Small intestine (tissue), 7 donors: ENCODE measurements at regions not wholly inside any gene's neighbourhood (a gene's known extent, or its start where the extent isn't known, plus 50 kb on each side); places are given as distances from the start of the nearest gene placed in this dataset.

Experiments
- DNase-seq, 2 donors: peaks; one replicate each; pipeline versions ENCODE4 v3.0.0 to v3.0.0-alpha.2; 2013
- FAIRE-seq: peaks from 2 replicates; lab custom pipeline; 2012; peaks lifted over from hg19 to GRCh38; lab: Jason Lieb, UNC
- H3K27ac ChIP-seq, 3 donors: one replicate each; pipeline ENCODE4 v1.5.1; 2013; ENCODE audit warnings: low read length in 2 of 3, mild to moderate bottlenecking in 2 of 3, control low read depth in 1 of 3, inconsistent platforms in 1 of 3, low read depth in 1 of 3, moderate library complexity in 1 of 3
- H3K27me3 ChIP-seq, 3 donors: one replicate each; pipeline ENCODE4 v1.6.1; 2013; ENCODE audit warnings: low read length in 3 of 3, inconsistent platforms in 1 of 3; ENCODE audit not compliant: control insufficient read depth in 3 of 3, insufficient read depth in 3 of 3
- H3K36me3 ChIP-seq, 3 donors: one replicate each; pipeline ENCODE4 v1.6.1; 2013; ENCODE audit warnings: low read length in 3 of 3, inconsistent platforms in 1 of 3, low read depth in 1 of 3, mild to moderate bottlenecking in 1 of 3, moderate library complexity in 1 of 3; ENCODE audit not compliant: control insufficient read depth in 3 of 3, insufficient read depth in 2 of 3
- H3K4me1 ChIP-seq, 3 donors: one replicate each; pipeline ENCODE4 v1.6.1; 2013; ENCODE audit warnings: low read length in 2 of 3, inconsistent platforms in 1 of 3, low read depth in 1 of 3, mild to moderate bottlenecking in 1 of 3, moderate library complexity in 1 of 3; ENCODE audit not compliant: control insufficient read depth in 3 of 3, insufficient read depth in 2 of 3
- H3K4me3 ChIP-seq, 3 donors: one replicate each; pipeline ENCODE4 v1.5.1; 2013; ENCODE audit warnings: low read length in 3 of 3, control low read depth in 1 of 3, inconsistent platforms in 1 of 3, low read depth in 1 of 3, mild to moderate bottlenecking in 1 of 3, moderate library complexity in 1 of 3
- H3K9me3 ChIP-seq, 2 donors: one replicate each; pipeline ENCODE4 v1.6.1; 2013; ENCODE audit warnings: low read depth in 1 of 2, low read length in 1 of 2; ENCODE audit not compliant: control insufficient read depth in 2 of 2, insufficient read depth in 1 of 2
- WGBS, 3 donors: extraction: QIAGEN DNeasy Blood & Tissue Kit; methylation state at CpG; one replicate each; pipeline ENCODE4 v1.1.7; 2013; 5-methylcytosine and 5-hydroxymethylcytosine counted together
- donor health status: healthy with polysubstance abuse.
- donor health status: control.
- donor health status: control.
- donor health status: Bipolar disorder and iron deficiency.
- donor health status: healthy.

DNA sequence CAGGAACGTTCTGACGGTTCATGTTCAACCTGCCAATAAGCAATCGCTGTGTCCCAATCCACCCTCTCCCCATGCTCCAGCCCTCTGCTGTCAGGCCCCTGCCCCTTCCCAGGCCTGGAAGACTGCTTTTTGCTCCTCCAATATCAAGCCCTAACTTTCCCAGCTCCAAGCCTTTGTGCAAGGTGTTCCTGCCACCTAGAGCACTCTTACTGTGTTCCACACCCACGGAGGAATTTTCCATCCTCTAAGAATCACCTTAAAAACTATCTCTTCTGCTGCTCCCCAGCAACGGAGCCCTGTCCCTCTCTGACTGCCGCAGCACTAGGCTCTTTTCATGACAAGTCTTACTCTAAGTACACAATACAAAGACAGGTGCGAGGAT lies 657.9 kb downstream of the AJAP1 start:
- H3K27ac ChIP-seq: no peak overlapping the region
- H3K4me1 ChIP-seq: no peaks in the 10 kb centered on the region
- no peaks in the 10 kb centered on the region for H3K27me3 ChIP-seq
- no peaks in the 10 kb centered on the region for H3K36me3 ChIP-seq
- 75 to 81% (median 79%) methylated on average over 7 of the region's 7 CpGs for WGBS, 3 donors
- H3K4me3 ChIP-seq: no peak overlapping the region
- no peaks in the 10 kb centered on the region for H3K9me3 ChIP-seq
- no peak for FAIRE-seq
- no peak for DNase-seq

DNA sequence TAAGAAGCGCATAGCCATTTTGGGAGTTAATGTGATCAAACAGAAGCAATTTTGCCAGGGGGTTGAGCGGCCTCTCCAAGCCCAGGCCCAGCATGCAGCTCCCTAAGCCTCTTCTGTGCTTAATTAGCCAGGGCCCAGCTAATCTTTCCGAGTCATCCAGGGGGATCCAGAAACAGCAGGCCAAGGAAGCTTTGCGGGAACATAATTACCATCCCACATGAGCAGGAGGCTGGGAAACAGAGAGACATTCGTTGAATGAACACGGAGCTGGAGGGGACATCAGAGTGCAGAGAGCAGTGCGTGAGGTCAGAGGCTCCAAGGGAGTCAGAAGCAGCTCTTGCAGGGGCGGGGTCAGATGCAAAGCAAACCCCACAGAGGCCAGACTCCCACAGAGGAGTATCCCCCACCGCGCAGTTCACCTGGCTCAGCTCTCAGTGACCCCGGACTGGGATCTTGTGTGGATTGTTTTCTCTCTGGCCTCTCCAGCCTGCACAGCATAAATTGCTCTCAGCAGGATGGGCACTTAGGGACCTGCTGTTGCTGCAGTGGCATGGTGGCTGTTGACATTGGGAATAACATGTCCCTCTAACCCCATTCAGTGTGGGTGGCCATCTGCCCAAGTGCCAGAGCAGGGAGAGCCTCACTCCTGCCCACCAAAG lies 657.4 kb downstream of the AJAP1 start:
- WGBS, 3 donors: 50 to 63% (median 57%) methylated on average over 11 of the region's 11 CpGs

DNA sequence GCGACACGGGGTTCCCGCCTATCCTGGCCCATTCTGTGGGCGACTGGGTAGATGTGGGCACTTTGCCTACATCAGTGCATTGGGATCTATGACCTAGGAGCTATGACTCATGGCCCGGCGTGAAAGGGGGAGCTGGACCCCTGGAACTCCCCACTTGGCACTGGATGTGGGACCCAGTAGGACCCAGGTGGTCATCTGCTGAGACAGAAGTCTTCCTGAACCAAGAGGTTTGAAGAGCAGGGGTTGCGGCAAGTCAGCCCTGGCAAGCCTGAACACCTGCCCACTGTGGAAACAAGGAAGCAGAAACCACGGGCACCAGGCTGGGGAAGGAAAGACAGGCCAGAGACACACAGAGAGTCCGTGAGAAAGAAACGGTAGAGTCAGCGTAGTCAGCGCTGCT lies 656.7 kb downstream of the AJAP1 start:
- H3K9me3 ChIP-seq: no peaks in the 10 kb centered on the region
- no peak overlapping the region for H3K4me3 ChIP-seq
- H3K27ac ChIP-seq: no peak overlapping the region
- no peak for FAIRE-seq
- H3K27me3 ChIP-seq: no peaks in the 10 kb centered on the region
- 60 to 87% (median 65%) methylated on average over 12 of the region's 12 CpGs for whole genome bisulfite sequencing, 3 donors
- DNase-seq: no peak
- H3K36me3 ChIP-seq: no peaks in the 10 kb centered on the region
- H3K4me1 ChIP-seq: no peaks in the 10 kb centered on the region

More for the DNA sequence above, 657.4 kb downstream of the AJAP1 start:
- FAIRE-seq: no peak
- Histone ChIP-seq H3K27ac (no peak overlapping the region), H3K9me3 (no peaks in the 10 kb centered on the region), H3K36me3 (no peaks in the 10 kb centered on the region), H3K4me1 (no peaks in the 10 kb centered on the region), H3K4me3 (no peak overlapping the region), H3K27me3 (no peaks in the 10 kb centered on the region)
- no peak for DNase-seq

DNA sequence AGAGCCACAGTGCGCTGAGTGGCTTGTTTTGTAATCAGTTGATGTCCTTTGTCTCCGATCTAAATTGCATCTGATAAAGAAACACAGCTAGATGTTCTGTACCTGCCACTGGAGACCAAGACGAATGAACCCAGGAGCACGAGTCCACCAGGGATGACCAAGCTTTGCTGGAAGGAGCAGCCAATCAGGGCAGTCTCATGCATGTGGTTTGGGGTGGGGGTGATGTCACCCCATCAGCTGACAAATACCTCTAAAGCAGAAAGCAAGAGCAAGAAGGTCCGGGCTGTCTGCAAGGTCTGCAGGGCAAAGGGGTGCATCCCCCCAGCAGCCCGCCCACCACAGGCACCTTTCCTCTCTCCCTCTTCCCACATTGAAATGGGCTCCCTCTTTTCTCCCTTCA lies 653.8 kb downstream of the AJAP1 start:
- Histone ChIP-seq H3K4me1 (no peaks in the 10 kb centered on the region), H3K36me3 (no peaks in the 10 kb centered on the region), H3K4me3 (no peak overlapping the region), H3K9me3 (no peaks in the 10 kb centered on the region), H3K27ac (no peak overlapping the region), H3K27me3 (no peaks in the 10 kb centered on the region)
- DNase-seq (no peak), FAIRE-seq (no peak)
- WGBS, 3 donors: 52 to 78% (median 61%) methylated on average over 6 of the region's 6 CpGs

DNA sequence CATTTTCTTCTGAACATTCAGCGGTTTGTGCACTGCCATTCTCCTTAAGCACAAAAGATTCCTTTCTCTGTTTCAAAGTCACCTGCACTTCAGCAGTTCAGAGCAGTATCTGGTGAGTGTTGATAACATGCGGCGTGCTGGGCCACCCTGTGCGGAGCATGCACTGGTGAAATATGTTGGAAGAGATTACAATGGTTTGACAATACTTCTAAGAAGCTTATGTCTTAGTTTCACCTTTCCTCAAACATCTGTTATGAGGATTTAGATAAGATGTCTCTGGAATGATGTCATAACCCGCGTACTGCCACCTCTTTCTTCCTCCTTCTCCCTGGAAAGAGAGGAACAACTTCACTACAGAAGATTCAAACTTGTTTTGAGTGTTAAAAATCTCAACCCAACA lies 650.3 kb downstream of the AJAP1 start:
- Histone ChIP-seq H3K9me3 (no peaks in the 10 kb centered on the region), H3K27me3 (no peaks in the 10 kb centered on the region), H3K27ac (no peak overlapping the region), H3K4me3 (no peak overlapping the region), H3K36me3 (no peaks in the 10 kb centered on the region), H3K4me1 (no peaks in the 10 kb centered on the region)
- WGBS, 3 donors: 49 to 69% (median 60%) methylated on average over 6 of the region's 6 CpGs
- DNase-seq (no peak), FAIRE-seq (no peak)

DNA sequence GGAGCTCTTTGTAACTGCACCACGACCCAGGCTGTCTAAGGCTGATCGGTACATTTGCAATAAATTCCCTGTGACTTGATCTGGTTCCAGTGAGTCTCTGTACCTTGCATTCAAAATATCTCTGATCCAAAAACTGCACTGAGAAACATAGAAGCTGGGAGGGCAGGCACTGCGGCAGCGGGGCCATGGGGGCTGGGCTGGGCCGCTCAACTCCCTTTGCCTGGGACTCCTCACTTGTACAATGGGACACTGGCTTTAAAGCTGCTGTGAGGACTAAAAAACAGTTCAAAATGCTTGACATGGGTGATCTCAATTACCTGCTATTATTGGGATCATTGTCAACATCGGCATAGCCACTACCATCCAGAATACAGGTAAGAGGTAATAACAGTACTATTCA lies 644.0 kb downstream of the AJAP1 start:
- no peaks in the 10 kb centered on the region for H3K4me1 ChIP-seq
- FAIRE-seq: no peak
- H3K36me3 ChIP-seq: no peaks in the 10 kb centered on the region
- 93 to 95% (median 93%) methylated on average over 6 of the region's 6 CpGs for WGBS, 3 donors
- no peak for DNase-seq
- no peaks in the 10 kb centered on the region for H3K9me3 ChIP-seq
- no peaks in the 10 kb centered on the region for H3K27me3 ChIP-seq
- H3K27ac ChIP-seq: no peak overlapping the region
- no peak overlapping the region for H3K4me3 ChIP-seq

DNA sequence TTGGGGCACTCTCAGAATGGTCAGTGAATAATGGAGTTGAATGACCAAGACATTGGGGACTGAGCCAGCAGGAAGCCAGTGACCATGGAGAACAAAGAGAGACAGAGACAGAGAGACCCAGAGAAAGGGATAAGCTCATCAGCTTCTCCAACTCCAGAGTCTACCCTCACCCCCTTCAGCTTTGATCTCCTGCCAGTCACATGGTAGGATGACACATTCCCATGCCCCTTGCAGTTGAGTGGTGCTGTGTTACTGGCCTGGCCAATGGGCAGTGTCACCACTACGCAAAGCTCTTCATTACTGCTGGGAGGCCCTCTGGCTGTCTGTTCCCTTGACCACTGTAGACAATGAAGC lies 643.5 kb downstream of the AJAP1 start:
- no peak overlapping the region for H3K27ac ChIP-seq
- DNase-seq (no peak), FAIRE-seq (no peak)
- 73 to 98% (median 95%) methylated on average over 1 of the region's 1 CpG for WGBS, 3 donors
- H3K27me3 ChIP-seq: no peaks in the 10 kb centered on the region
- no peak overlapping the region for H3K4me3 ChIP-seq
- H3K36me3 ChIP-seq: no peaks in the 10 kb centered on the region
- H3K9me3 ChIP-seq: no peaks in the 10 kb centered on the region
- H3K4me1 ChIP-seq: no peaks in the 10 kb centered on the region

DNA sequence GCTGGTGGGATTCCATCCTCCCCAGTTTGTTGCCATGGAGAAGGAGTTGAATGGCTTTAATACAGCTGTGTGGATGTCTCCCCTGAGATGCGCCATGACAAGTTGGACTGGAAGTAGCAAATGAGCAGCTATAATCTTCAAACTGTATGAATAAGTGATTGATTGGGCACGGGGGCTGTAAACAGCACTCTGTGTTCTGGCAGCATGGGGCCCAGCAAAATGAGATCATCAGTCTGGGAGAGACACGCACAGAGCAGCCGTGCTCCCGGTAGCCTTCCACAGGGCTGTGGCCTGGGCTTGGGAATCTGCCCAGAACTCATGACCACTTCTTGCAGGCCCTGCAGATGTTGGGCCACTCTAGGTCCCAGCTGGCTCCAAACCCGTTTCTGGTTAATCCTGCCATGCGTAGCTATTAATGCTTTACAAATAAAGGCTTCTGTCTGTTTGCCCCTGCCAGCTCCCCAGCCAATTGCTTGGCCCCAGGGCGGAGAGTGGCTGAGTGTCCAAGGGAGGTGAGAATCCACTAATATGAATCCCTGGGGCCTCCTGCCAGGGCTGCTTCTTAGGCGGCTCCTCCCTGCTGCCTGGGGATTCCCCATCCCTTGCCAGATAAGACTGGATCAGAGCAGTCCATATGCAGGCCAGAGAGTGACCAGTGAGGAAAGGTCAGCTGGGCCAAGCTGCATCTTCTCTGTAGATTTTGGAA lies 642.9 kb downstream of the AJAP1 start:
- Histone ChIP-seq H3K27me3 (no peaks in the 10 kb centered on the region), H3K27ac (no peak overlapping the region), H3K36me3 (no peaks in the 10 kb centered on the region), H3K4me1 (no peaks in the 10 kb centered on the region), H3K4me3 (no peak overlapping the region), H3K9me3 (no peaks in the 10 kb centered on the region)
- WGBS, 3 donors: 58 to 70% (median 59%) methylated on average over 9 of the region's 9 CpGs
- DNase-seq (no peak), FAIRE-seq (no peak)
